GM21526 (cell line): ENCODE measurements at regions not wholly inside any gene's neighbourhood (a gene's known extent, or its start where the extent isn't known, plus 50 kb on each side); places are given as distances from the start of the nearest gene placed in this dataset.

Experiments used
- ATAC-seq: cut with Tn5 transposase; IDR thresholded peaks from one replicate; pipeline ENCODE4 v1.9.1; 2021; ENCODE audit warnings: moderate library complexity; ENCODE audit not compliant: unreplicated experiment, low FRiP score

DNA sequence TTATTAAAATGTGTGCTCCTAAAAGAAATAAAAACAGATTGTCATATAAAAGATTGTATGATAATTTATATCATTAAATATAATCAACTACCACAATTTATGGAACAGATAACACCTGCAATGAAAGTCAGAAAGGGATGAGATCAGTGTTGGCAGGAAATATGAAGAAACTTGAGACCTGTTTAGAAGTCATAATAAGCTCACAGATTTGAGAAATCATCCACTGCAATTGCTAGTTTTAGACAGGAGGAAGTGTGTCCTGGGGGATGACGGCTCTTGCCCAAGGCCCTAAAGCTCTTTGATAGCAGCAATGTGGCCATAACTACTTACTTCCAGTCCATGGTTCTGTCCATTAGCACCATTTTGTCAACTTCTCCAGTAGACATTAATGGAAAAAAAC is 122.8 kb upstream of the SOX5 start:
- ATAC-seq = no peak

DNA sequence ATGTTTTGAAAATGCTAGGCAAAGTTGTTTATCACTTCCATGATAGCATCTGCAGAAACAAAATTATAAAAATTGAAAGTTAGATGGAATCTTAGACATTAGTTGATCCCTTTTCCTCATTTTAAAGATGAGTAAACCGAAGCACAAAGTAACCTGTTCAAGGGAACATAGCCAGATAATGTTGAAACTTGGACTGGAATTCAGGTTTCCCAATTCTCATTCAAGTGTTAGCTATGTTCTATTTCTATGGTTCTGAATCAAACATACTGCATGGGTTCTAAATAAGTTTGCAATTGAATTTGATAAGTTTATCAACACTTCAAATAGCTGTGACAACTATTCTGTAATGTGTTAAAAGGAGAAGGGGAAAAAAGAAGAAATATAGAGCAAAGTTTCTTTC is 122.4 kb upstream of the SOX5 start:
- ATAC-seq = no peak

DNA sequence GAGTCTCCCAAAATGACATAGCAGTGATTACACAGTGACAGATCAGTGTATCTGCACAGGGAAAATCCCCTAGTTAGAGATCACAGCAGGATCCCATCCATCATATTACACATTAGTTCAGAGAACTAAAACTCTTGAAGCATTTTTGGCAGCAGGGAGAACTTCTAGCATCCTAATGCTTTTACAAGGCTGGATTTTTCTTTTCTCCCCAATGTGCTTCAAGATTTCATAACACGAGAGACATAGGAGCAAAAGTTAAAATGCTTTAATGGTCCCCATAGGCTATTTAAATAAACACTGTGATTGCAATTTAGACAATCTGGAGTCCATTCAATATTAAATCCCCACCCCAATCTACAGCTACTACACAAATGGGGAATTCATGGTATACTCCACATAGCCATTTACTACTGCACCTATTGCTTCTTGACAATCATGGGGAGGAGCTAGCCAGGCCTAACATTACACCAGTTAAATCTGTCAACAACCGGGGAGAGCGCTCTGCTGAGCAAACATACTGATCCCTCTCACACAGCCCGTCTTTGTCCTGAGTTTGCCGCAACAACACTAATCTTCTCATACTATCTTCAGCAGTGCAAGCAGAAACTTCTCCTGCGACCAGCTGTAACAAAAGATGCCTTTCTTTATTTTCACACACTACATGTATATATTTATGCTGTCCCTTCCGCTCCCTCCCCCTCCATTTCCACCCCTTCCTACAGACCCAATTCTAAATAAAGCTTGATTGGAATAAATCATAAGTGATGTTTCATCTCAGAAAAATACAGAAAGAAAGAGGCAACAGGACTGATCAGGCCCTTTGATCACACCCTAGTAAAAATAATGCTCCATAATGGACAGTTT is 120.3 kb upstream of the SOX5 start:
- ATAC-seq = no peak

DNA sequence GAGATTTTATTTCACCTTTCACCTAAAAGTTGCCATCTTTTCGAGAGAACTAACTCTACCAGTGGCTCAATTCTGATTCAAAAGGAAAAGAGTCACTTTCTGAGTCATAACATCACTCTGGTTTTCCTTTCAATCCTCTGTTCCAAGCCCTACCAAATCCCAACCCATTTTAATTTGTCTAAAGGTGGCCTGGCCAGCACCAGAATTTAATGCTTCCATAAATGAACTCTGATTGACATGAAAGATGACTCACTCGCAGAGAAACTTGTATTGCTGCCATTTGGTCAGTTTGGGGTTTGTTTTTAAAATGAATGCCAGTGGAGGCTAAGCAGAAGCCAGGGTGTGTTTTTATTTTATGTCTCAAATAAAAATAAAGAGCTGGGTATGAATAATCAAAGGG is 117.4 kb upstream of the SOX5 start:
- ATAC-seq = no peak

GRCh38 chr12:24066097-24066496 is 116.6 kb upstream of the SOX5 start:
- no peak for ATAC-seq

- no peak for ATAC-seq
Observed at GRCh38 chr12:24062642-24063245, 113.3 kb upstream of the SOX5 start.

DNA sequence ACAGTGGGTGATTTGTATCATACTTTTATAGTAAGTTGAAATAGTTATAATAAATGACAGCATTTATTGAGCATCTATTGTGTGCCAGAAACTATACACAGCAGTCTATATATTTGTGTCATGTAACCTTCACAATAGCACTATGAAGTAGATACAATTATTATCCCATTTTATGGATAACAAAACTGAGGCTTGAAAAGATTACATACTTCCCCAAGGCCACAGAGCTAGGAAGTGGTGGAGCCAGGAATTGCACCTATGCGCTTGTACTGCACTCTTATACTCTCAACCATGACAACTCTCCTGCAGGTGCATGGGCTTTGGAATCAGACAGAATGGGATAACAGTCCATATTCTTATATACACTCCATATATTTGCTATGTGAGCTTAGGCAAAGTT is 110.6 kb upstream of the SOX5 start:
- no peak for ATAC-seq

- no peak for ATAC-seq
Observed at GRCh38 chr12:24057920-24058476, 108.5 kb upstream of the SOX5 start.

DNA sequence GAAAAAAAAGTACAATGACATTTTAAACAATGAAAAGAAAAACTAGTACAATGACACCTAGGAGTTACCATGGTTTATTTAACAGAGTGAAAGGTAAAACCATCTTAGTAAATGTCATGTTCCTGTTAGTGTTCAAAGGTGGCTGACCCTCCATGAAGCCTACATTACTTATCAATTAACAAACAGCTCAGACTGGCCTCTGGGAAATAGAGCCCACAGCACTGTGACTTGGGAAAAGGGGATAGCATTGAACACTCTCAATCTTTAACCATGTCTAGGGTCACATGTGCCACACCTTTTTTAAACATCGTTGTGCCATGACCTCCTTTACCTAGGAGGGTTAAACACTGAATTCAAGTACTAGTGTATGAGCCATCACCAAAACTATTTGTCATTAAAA is 106.3 kb upstream of the SOX5 start:
- no peak for ATAC-seq

GRCh38 chr12:24054416-24054815 is 104.9 kb upstream of the SOX5 start:
- no peak for ATAC-seq

DNA sequence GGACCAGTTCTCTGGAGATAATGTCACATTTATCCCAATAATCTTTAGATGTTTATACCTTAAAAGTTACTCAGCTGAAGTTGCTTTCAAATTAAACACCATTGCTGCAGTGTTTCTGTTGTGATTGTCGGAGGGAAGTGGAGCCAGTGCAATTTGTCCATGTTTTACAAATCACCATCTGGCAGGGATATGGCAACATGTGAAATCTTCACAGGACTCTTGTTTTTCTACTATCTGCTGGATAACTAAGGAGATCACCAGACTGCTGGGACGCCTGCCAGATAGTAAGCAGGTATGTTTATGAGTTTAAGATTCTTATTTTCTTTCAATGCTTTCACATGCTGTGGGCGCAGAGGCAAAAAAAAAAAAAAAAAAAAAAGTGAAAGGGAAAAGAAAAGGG is 100.3 kb upstream of the SOX5 start:
- ATAC-seq = no peak

GRCh38 chr12:24049101-24049500 is 99.6 kb upstream of the SOX5 start:
- no peak for ATAC-seq

DNA sequence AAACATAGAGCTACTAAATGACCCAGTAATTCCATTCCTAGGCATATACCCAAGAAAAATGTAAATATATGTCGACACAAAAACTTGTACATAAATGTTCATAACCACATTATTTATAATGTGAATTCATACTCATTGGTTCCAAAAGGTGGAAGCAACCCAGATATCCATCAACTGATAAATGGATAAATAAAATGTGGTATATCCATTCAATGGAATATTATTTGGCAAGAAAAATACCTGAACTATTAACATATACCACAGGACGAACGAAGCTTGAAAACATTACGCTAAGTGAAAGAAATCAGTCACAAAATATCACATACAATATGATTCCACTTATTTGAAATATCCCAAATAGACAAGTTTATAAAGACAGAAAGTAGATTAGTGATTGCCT is 99.0 kb upstream of the SOX5 start:
- ATAC-seq = no peak

GRCh38 chr12:24047326-24047725 is 97.9 kb upstream of the SOX5 start:
- ATAC-seq = no peak

- no peak for ATAC-seq
Observed at GRCh38 chr12:24045816-24046257, 96.4 kb upstream of the SOX5 start.

- no peak for ATAC-seq
Observed at GRCh38 chr12:24044941-24045703, 95.7 kb upstream of the SOX5 start.

DNA sequence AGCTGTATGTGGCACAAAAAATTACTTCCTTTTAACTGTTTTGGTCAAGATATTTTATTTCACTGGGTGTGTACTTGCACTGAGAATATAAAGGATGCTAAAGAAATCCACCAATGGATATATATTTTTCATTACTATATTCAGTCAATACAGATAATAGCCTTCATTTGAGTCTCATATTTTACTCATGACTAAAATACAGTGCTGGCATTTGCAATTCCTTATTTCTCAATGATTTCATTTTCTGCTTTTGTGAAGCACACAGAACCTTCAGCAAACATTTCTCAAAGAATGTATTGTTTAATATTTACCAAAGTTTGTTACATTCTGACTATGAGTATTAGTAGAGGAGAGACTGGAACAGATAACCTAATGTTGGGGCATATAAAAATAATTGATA is 93.2 kb upstream of the SOX5 start:
- ATAC-seq = no peak

DNA sequence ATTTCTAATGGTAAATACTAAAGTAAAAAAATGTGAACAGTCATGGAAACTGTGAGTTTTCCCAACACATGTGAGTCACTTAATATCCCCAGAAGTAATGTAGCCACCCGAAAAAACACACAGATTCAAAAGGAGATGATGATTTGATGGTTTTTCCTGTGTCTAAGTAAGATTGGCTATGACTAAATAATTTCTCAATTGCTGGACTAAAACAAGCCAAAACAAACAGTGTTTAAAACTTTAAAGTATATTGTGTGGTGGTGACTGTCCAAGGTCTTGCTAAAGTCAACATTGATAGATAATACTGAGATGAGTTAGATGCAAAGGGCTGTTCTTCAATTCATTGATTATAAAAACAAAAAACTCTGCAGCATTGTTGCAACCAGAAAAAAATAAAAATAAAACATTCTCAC is 89.6 kb upstream of the SOX5 start:
- ATAC-seq = no peak

GRCh38 chr12:24038211-24038997 is 88.9 kb upstream of the SOX5 start:
- ATAC-seq = no peak

GRCh38 chr12:24036438-24037216 is 87.2 kb upstream of the SOX5 start:
- no peak for ATAC-seq
